H1 (cell line): ENCODE measurements at regions not wholly inside any gene's neighbourhood (a gene's known extent, or its start where the extent isn't known, plus 50 kb on each side); places are given as distances from the start of the nearest gene placed in this dataset.

Source experiments
- CTCF ChIA-PET: fragments of 300-600 bp; sonication (Branson Sonifier 250); formaldehyde crosslinking; loops from one replicate; lab custom pipeline; 2021; ENCODE audit not compliant: partially characterized antibody; lab: Charles Lee
- POLR2A ChIA-PET: fragments of 300-600 bp; sonication (Branson Sonifier 250); formaldehyde crosslinking; loops from one replicate; lab custom pipeline; 2021; ENCODE audit warnings: inconsistent platforms; ENCODE audit not compliant: partially characterized antibody; lab: Charles Lee
- DNase-seq, 2 experiments: peaks; one replicate each; pipeline versions ENCODE4 v3.0.0 to v3.0.0-alpha.2; 2010 to 2022; ENCODE audit warnings: low spot score in 2 of 2, low read depth in 1 of 2, mixed read lengths in 1 of 2
- FAIRE-seq: peaks from 2 replicates; lab custom pipeline; 2011; peaks lifted over from hg19 to GRCh38; lab: Jason Lieb, UNC
- H2AFZ ChIP-seq: 2 replicates; pipeline ENCODE4 v1.8.1; 2012; ENCODE audit warnings: low read length, inconsistent platforms
- H2AK5ac ChIP-seq: 2 replicates; pipeline ENCODE4 v1.6.1; 2013; ENCODE audit warnings: low read depth, low read length
- H2BK120ac ChIP-seq: replicated peaks from 2 replicates; pipeline ENCODE3; 2013; ENCODE audit warnings: low read depth, low read length, inconsistent platforms
- H2BK12ac ChIP-seq: 2 replicates; pipeline ENCODE4 v1.6.1; 2013; ENCODE audit warnings: low read depth, low read length
- H2BK15ac ChIP-seq: 2 replicates; pipeline ENCODE4 v1.6.1; 2013; ENCODE audit warnings: low read length
- H2BK20ac ChIP-seq: 2 replicates; pipeline ENCODE4 v1.6.1; 2013; ENCODE audit warnings: low read length
- H2BK5ac ChIP-seq: 2 replicates; pipeline ENCODE4 v1.6.1; 2013; ENCODE audit warnings: low read depth, low read length
- H3K14ac ChIP-seq: 2 replicates; pipeline ENCODE4 v1.6.1; 2013; ENCODE audit warnings: inconsistent platforms; ENCODE audit not compliant: insufficient read length
- H3K18ac ChIP-seq: 2 replicates; pipeline ENCODE4 v1.6.1; 2013; ENCODE audit warnings: low read length; ENCODE audit errors: extremely low read depth
- H3K23ac ChIP-seq: 2 replicates; pipeline ENCODE4 v1.6.1; 2013; ENCODE audit warnings: inconsistent platforms; ENCODE audit not compliant: insufficient read length
- H3K23me2 ChIP-seq: 2 replicates; pipeline ENCODE4 v1.6.1; 2013; ENCODE audit warnings: low read depth, low read length
- H3K27ac ChIP-seq: 2 replicates; pipeline ENCODE4 v1.6.1; 2011; ENCODE audit warnings: low read depth, low read length, inconsistent platforms
- H3K27me3 ChIP-seq, 4 experiments: replicated peaks in 1 of 4; 1 replicate in 1 of 4; 2 replicates in 3 of 4; pipeline versions ENCODE4 v1.6.1 to v1.8.1; 2011 to 2013; ENCODE audit warnings: low read length in 3 of 4, mild to moderate bottlenecking in 3 of 4, inconsistent platforms in 2 of 4, mixed read lengths in 2 of 4, moderate library complexity in 1 of 4; ENCODE audit not compliant: control insufficient read depth in 3 of 4, insufficient read depth in 3 of 4; ENCODE audit errors: extremely low read depth in 1 of 4
- H3K36me3 ChIP-seq, 4 experiments: 2 replicates each; pipeline versions ENCODE4 v1.6.1 to v1.8.1; 2011 to 2013; ENCODE audit warnings: mild to moderate bottlenecking in 4 of 4, low read length in 3 of 4, moderate library complexity in 2 of 4, control low read depth in 1 of 4, inconsistent platforms in 1 of 4; ENCODE audit not compliant: insufficient read depth in 4 of 4, control insufficient read depth in 2 of 4
- H3K4ac ChIP-seq: replicated peaks from 2 replicates; pipeline ENCODE3; 2013; ENCODE audit warnings: low read length, low read depth, mixed read lengths, inconsistent platforms; ENCODE audit not compliant: insufficient read length
- H3K4me1 ChIP-seq, 4 experiments: replicated peaks in 1 of 4; 1 replicate in 1 of 4; 2 replicates in 3 of 4; pipeline versions ENCODE4 v1.6.1 to v1.8.1; 2011 to 2013; ENCODE audit warnings: low read length in 3 of 4, inconsistent platforms in 2 of 4, mixed read lengths in 1 of 4; ENCODE audit not compliant: insufficient read depth in 4 of 4, control insufficient read depth in 3 of 4
- H3K4me2 ChIP-seq, 2 experiments: 2 replicates each; pipeline versions ENCODE4 v1.6.1 to v1.8.1; 2011 to 2013; ENCODE audit warnings: low read depth in 2 of 2, low read length in 2 of 2, control low read depth in 1 of 2, inconsistent platforms in 1 of 2, mild to moderate bottlenecking in 1 of 2; ENCODE audit not compliant: insufficient read depth in 1 of 2
- H3K4me3 ChIP-seq, 4 experiments: fragments of 200-600, 300-600 bp in 1 of 4; sonication (generic), shearing (Covaris generic), sonication (Bioruptor Twin) in 1 of 4; 2 replicates each; pipeline versions ENCODE4 v1.5.1 to v1.8.1; 2011 to 2016; ENCODE audit warnings: low read length in 4 of 4, low read depth in 3 of 4, control low read depth in 2 of 4, inconsistent platforms in 2 of 4, mild to moderate bottlenecking in 2 of 4, mixed read lengths in 1 of 4, moderate library complexity in 1 of 4; ENCODE audit not compliant: insufficient read depth in 2 of 4; ENCODE audit errors: extremely low read depth in 1 of 4
- H3K56ac ChIP-seq: replicated peaks from 2 replicates; pipeline ENCODE3; 2013; ENCODE audit warnings: low read depth, mild to moderate bottlenecking, mixed read lengths, low read length, inconsistent platforms; ENCODE audit not compliant: insufficient read length
- H3K79me1 ChIP-seq: 2 replicates; pipeline ENCODE4 v1.6.1; 2013; ENCODE audit warnings: low read depth, low read length, control low read depth
- H3K79me2 ChIP-seq, 2 experiments: 2 replicates each; pipeline versions ENCODE4 v1.6.1 to v1.8.1; 2012 to 2013; ENCODE audit warnings: low read length in 2 of 2, mild to moderate bottlenecking in 2 of 2, inconsistent platforms in 1 of 2; ENCODE audit not compliant: insufficient read depth in 2 of 2, control insufficient read depth in 1 of 2
- H3K9ac ChIP-seq, 4 experiments: replicated peaks in 1 of 4; 1 replicate in 1 of 4; 2 replicates in 3 of 4; pipeline versions ENCODE4 v1.6.1 to v1.8.1; 2011 to 2013; ENCODE audit warnings: low read depth in 3 of 4, low read length in 3 of 4, control low read depth in 2 of 4, mild to moderate bottlenecking in 2 of 4, moderate library complexity in 2 of 4, inconsistent platforms in 1 of 4; ENCODE audit errors: extremely low read depth in 1 of 4
- H3K9me3 ChIP-seq, 2 experiments: 2 replicates each; pipeline versions ENCODE4 v1.6.1 to v1.8.1; 2012 to 2013; ENCODE audit warnings: mild to moderate bottlenecking in 2 of 2, moderate library complexity in 2 of 2, control low read depth in 1 of 2, inconsistent platforms in 1 of 2, low read depth in 1 of 2, low read length in 1 of 2, mixed read lengths in 1 of 2; ENCODE audit not compliant: insufficient read depth in 2 of 2
- H4K20me1 ChIP-seq, 2 experiments: replicated peaks in 1 of 2; 2 replicates each; pipeline versions ENCODE3 to v1.8.1; 2011 to 2013; ENCODE audit warnings: inconsistent platforms in 2 of 2, low read length in 2 of 2, mild to moderate bottlenecking in 1 of 2; ENCODE audit not compliant: insufficient read depth in 2 of 2, control insufficient read depth in 1 of 2
- H4K5ac ChIP-seq: 2 replicates; pipeline ENCODE4 v1.6.1; 2013; ENCODE audit warnings: low read length, low read depth, mixed read lengths, inconsistent platforms; ENCODE audit not compliant: insufficient read length
- H4K8ac ChIP-seq: 2 replicates; pipeline ENCODE4 v1.8.0; 2013; ENCODE audit warnings: mild to moderate bottlenecking, moderate library complexity, low read length, inconsistent platforms; ENCODE audit not compliant: insufficient read depth; ENCODE audit errors: extremely low read depth
- H4K91ac ChIP-seq: replicated peaks from 2 replicates; pipeline ENCODE3; 2013; ENCODE audit warnings: low read length, mixed read lengths, inconsistent platforms; ENCODE audit not compliant: insufficient read length
- CHD2 ChIP-seq: IDR thresholded peaks from 2 replicates; pipeline ENCODE4 v1.6.1; 2012; ENCODE audit warnings: low read length, improper control_type of control experiment
- JUN ChIP-seq: IDR thresholded peaks from 2 replicates; pipeline ENCODE4 v1.6.1; 2011; ENCODE audit warnings: low read depth, mild to moderate bottlenecking, improper control_type of control experiment, low read length
- JUND ChIP-seq: IDR thresholded peaks from 2 replicates; pipeline ENCODE4 v1.6.1; 2011; ENCODE audit warnings: mild to moderate bottlenecking, improper control_type of control experiment, low read length
- WGBS, 2 experiments: shearing (Covaris generic) in 1 of 2; methylation state at CpG; one replicate each; pipeline versions ENCODE4 v1.1.6 to v1.1.7; 2013 to 2015; ENCODE audit warnings: low lambda C conversion rate in 2 of 2, mixed read lengths in 2 of 2, inconsistent platforms in 1 of 2, low coverage in 1 of 2, missing lambda C conversion rate in 1 of 2; ENCODE audit not compliant: insufficient replicate concordance in 2 of 2, insufficient coverage in 1 of 2, insufficient read length in 1 of 2; ENCODE audit errors: extremely low coverage in 1 of 2, missing lambda C conversion rate in 1 of 2; 5-methylcytosine and 5-hydroxymethylcytosine counted together

GRCh38 chr2:196501836-196502235, 137.7 kb upstream of the CCDC150 start:
- FAIRE-seq: no peak

More at GRCh38 chr2:196501836-196502235, 137.7 kb upstream of the CCDC150 start:
- DNase-seq: no peak
- no peak overlapping the region for H2BK20ac ChIP-seq
- H3K27ac ChIP-seq: no peak overlapping the region
- peaks cover 0 to 5% of the 10 kb centered on the region in 2 experiments; a peak in 1 of 4 replicates for H3K9me3 ChIP-seq
- no peaks in the 10 kb centered on the region for H3K36me3 ChIP-seq
- H3K56ac ChIP-seq: no peak overlapping the region
- no peak overlapping the region for H3K4ac ChIP-seq
- no peaks in the 10 kb centered on the region for H3K79me1 ChIP-seq
- no peak overlapping the region for H2BK120ac ChIP-seq
- H3K23me2 ChIP-seq: no peaks in the 10 kb centered on the region
- no peak overlapping the region for H3K4me3 ChIP-seq
- H2BK5ac ChIP-seq: no peak overlapping the region
- 100% methylated on average over 2 of the region's 2 CpGs; no CpG with 5 or more reads in 1 of the 2 experiments for WGBS, 2 experiments
- H4K5ac ChIP-seq: no peak overlapping the region
- CTCF ChIA-PET: interaction anchor here (1.1 kb wide), 1 partner anchor 33 kb away, joined by 4 read pairs; no protein-coding TSS in a partner anchor
- no peak overlapping the region for H4K91ac ChIP-seq
- no peaks in the 10 kb centered on the region for H4K20me1 ChIP-seq
- H2BK12ac ChIP-seq: no peak overlapping the region
- no peak overlapping the region for H2AK5ac ChIP-seq
- no peak overlapping the region for H3K4me2 ChIP-seq
- POLR2A ChIA-PET: no interaction called here
- no peaks in the 10 kb centered on the region for H3K4me1 ChIP-seq
- H2AFZ ChIP-seq: no peak overlapping the region
- no peak overlapping the region for H3K23ac ChIP-seq
- H3K18ac ChIP-seq: no peak overlapping the region
- TF ChIP-seq CHD2 (no peak), JUND (no peak), JUN (no peak)
- no peaks in the 10 kb centered on the region for H3K27me3 ChIP-seq
- H3K14ac ChIP-seq: no peak overlapping the region
- no peak overlapping the region for H4K8ac ChIP-seq
- no peaks in the 10 kb centered on the region for H3K79me2 ChIP-seq
- H2BK15ac ChIP-seq: no peak overlapping the region
- H3K9ac ChIP-seq: no peak overlapping the region
